K562 (cell line): ENCODE measurements at regions not wholly inside any gene's neighbourhood (a gene's known extent, or its start where the extent isn't known, plus 50 kb on each side); places are given as distances from the start of the nearest gene placed in this dataset.

ENCODE experiments used
- ATAC-seq: fragments of 200-7000 bp; cut with Tn5 transposase; 3 replicates; pipeline ENCODE4 v1.9.1; 2020; ENCODE audit warnings: moderate library complexity
- BruUV-seq: library from RNA; stranded (reverse); fragments of 400-500 nt; replicated peaks from 2 replicates; lab custom pipeline; 2021; lab: Mats Ljungman, UMichigan
- CTCF ChIA-PET: fragments of 300-600 bp; formaldehyde crosslinking; extraction: SDS; loops from one replicate; lab custom pipeline; 2021; ENCODE audit warnings: low intra/inter-chr PET ratio; lab: Yijun Ruan, JAX
- POLR2A ChIA-PET: fragments of 300-600, 350-650 bp; sonication (Branson Sonifier 250); formaldehyde crosslinking; extraction: SDS; loops from one replicate; lab custom pipeline; 2021; ENCODE audit warnings: antibody characterized with exemption, inconsistent platforms; lab: Yijun Ruan, JAX
- DNase-seq, 4 experiments: peaks; one replicate each; pipeline versions ENCODE4 v3.0.0 to v3.0.0-alpha.2; 2011 to 2018; ENCODE audit warnings: low spot score in 3 of 4, mixed read lengths in 3 of 4; ENCODE audit errors: extremely low read depth in 1 of 4
- FAIRE-seq: peaks from 2 replicates; lab custom pipeline; 2011; peaks lifted over from hg19 to GRCh38; lab: Jason Lieb, UNC
- H2AFZ ChIP-seq: 2 replicates; pipeline ENCODE4 v1.6.0; 2011; ENCODE audit warnings: low read depth, low read length, control low read depth, inconsistent platforms
- H3K27ac ChIP-seq: fragments of 200-600 bp; 3 replicates; pipeline ENCODE4 v1.8.0; 2011; ENCODE audit warnings: low read depth, mild to moderate bottlenecking, control low read depth, inconsistent platforms, low read length, moderate library complexity, mixed read lengths; ENCODE audit errors: extremely low read depth
- H3K27me3 ChIP-seq, 2 experiments: fragments of 300-600 bp in 1 of 2; 2 replicates in 1 of 2; 3 replicates in 1 of 2; pipeline versions ENCODE4 v1.6.0 to v1.8.0; 2011; ENCODE audit warnings: inconsistent platforms in 2 of 2, low read length in 2 of 2, mild to moderate bottlenecking in 1 of 2, mixed read lengths in 1 of 2, moderate library complexity in 1 of 2; ENCODE audit not compliant: control insufficient read depth in 2 of 2, insufficient read depth in 2 of 2
- H3K36me3 ChIP-seq: fragments of 300-600 bp; 3 replicates; pipeline ENCODE4 v1.8.0; 2011; ENCODE audit warnings: mild to moderate bottlenecking, low read length, inconsistent platforms; ENCODE audit not compliant: control insufficient read depth, insufficient read depth
- H3K4me1 ChIP-seq, 2 experiments: fragments of 200-600 bp in 1 of 2; replicated peaks in 1 of 2; 2 replicates in 1 of 2; 3 replicates in 1 of 2; pipeline versions ENCODE4 v1.5.1 to v1.8.0; 2011; ENCODE audit warnings: inconsistent platforms in 2 of 2, low read length in 2 of 2, mild to moderate bottlenecking in 1 of 2, mixed read lengths in 1 of 2, moderate library complexity in 1 of 2; ENCODE audit not compliant: control insufficient read depth in 2 of 2, insufficient read depth in 2 of 2
- H3K4me2 ChIP-seq: 2 replicates; pipeline ENCODE4 v1.6.1; 2011; ENCODE audit warnings: low read length, control low read depth, inconsistent platforms, mixed read lengths; ENCODE audit not compliant: insufficient read depth
- H3K4me3 ChIP-seq: fragments of 200-600 bp; sonication (generic), shearing (Covaris generic); 2 replicates; pipeline ENCODE4 v1.5.1; 2016; ENCODE audit warnings: control low read depth, inconsistent platforms
- H3K79me2 ChIP-seq: fragments of 200-600 bp; 3 replicates; pipeline ENCODE4 v1.8.0; 2011; ENCODE audit warnings: low read length, inconsistent platforms; ENCODE audit not compliant: control insufficient read depth, insufficient read depth
- H3K9ac ChIP-seq, 2 experiments: 2 replicates each; pipeline versions ENCODE4 v1.6.0 to v1.6.1; 2011; ENCODE audit warnings: low read depth in 2 of 2, low read length in 2 of 2, control low read depth in 1 of 2, inconsistent platforms in 1 of 2, mild to moderate bottlenecking in 1 of 2, mixed read lengths in 1 of 2; ENCODE audit not compliant: insufficient read depth in 1 of 2
- H3K9me1 ChIP-seq: one replicate; pipeline ENCODE4 v1.6.0; 2011; ENCODE audit warnings: inconsistent platforms, mild to moderate bottlenecking, low read length, moderate library complexity; ENCODE audit not compliant: control insufficient read depth, insufficient read depth
- H3K9me3 ChIP-seq: replicated peaks from 2 replicates; pipeline ENCODE4 v1.5.1; 2011; ENCODE audit warnings: low read depth, low read length, inconsistent platforms; ENCODE audit not compliant: control insufficient read depth, insufficient read depth
- H4K20me1 ChIP-seq: replicated peaks from 2 replicates; pipeline ENCODE4 v1.6.1; 2011; ENCODE audit warnings: low read length, inconsistent platforms, mixed read lengths; ENCODE audit not compliant: control insufficient read depth, insufficient read depth
- NKRF ChIP-seq: fragments of 450-650 bp; IDR thresholded peaks from 2 replicates; pipeline ENCODE4 v1.6.1; 2016; ENCODE audit warnings: borderline replicate concordance
- ZNF316 ChIP-seq: fragments of 450-650 bp; IDR thresholded peaks from 2 replicates; pipeline ENCODE4 v1.6.1; 2016
- ZNF444 ChIP-seq: fragments of 250-450 bp; sonication (Bioruptor Pico); IDR thresholded peaks from 2 replicates; pipeline ENCODE4 v1.4.0; 2020; ENCODE audit warnings: mild to moderate bottlenecking, moderate library complexity
- ZNF740 ChIP-seq, 3 experiments: fragments of 200-800 bp in 1 of 3; sonication (Bioruptor generic) in 1 of 3; sonication (generic) in 1 of 3; formaldehyde crosslinking in 1 of 3; IDR thresholded peaks; 2 replicates each; pipeline versions ENCODE4 v1.6.1 to v1.8.0; 2016 to 2022; ENCODE audit warnings: mild to moderate bottlenecking in 2 of 3, missing compliant biosample characterization in 2 of 3, missing genetic modification characterization in 2 of 3, missing genetic modification reagents in 1 of 3
- WGBS: fragments of 100-300 bp; shearing (Covaris generic); methylation state at CpG from one replicate; pipeline ENCODE4 v1.1.6; 2016; ENCODE audit warnings: low coverage, mixed read lengths; ENCODE audit not compliant: insufficient coverage; ENCODE audit errors: missing lambda C conversion rate; 5-methylcytosine and 5-hydroxymethylcytosine counted together
- in situ Hi-C: fragments of 300-500 bp; cut with MboI; formaldehyde crosslinking; loops from 4 replicates; pipeline ENCODE4 v1.15.0; 2018; ENCODE audit warnings: inconsistent platforms, mixed read lengths
- intact Hi-C: fragments of 100-400 bp; cut with micrococcal nuclease; formaldehyde crosslinking; loops from 2 replicates; pipeline ENCODE4 v1.14.2; 2022

GRCh38 chr10:81034383-81034782, 496.7 kb downstream of the SH2D4B start:
- intact Hi-C loops, result no loop called here
- no peak overlapping the region for H3K4me2 ChIP-seq

GRCh38 chr10:81036257-81036656, 498.6 kb downstream of the SH2D4B start:
- no peaks in the 10 kb centered on the region for H4K20me1 ChIP-seq
- POLR2A ChIA-PET, result no interaction called here
- CTCF ChIA-PET, result no interaction called here
- no peak overlapping the region for H3K4me2 ChIP-seq
- no peak for TF ChIP-seq NKRF
- TF ChIP-seq ZNF740 (CRISPR knock-in tag; IDR thresholded peaks at IDR 0.05), result no peak
- TF ChIP-seq ZNF740 (tag; IDR thresholded peaks at IDR 0.05), result no peak
- ATAC-seq, result no peak
- no peaks in the 10 kb centered on the region for H3K79me2 ChIP-seq
- intact Hi-C loops, result no loop called here
- 0 out of 2 replicates have a peak, but pooled peaks cover 4% of the 10 kb centered on the region for H3K9me3 ChIP-seq
- H3K4me1 ChIP-seq, result no peaks in the 10 kb centered on the region
- no peaks in the 10 kb centered on the region for H3K27me3 ChIP-seq
- BruUV-seq, result no TSS peak
- H3K36me3 ChIP-seq, result no peaks in the 10 kb centered on the region
- H3K4me3 ChIP-seq, result no peak overlapping the region
- no peaks in the 10 kb centered on the region for H3K9me1 ChIP-seq
- no peak overlapping the region for H3K9ac ChIP-seq
- FAIRE-seq, result no peak
- no peak overlapping the region for H3K27ac ChIP-seq
- in situ Hi-C loops, result no loop called here
- 4% methylated on average over 3 of the region's 3 CpGs for WGBS
- H2AFZ ChIP-seq, result no peak overlapping the region
- no peak for DNase-seq

More at GRCh38 chr10:81034383-81034782, 496.7 kb downstream of the SH2D4B start:
- ChIA-PET POLR2A (no interaction called here), CTCF (no interaction called here)
- H3K36me3 ChIP-seq, result no peaks in the 10 kb centered on the region
- ATAC-seq (no peak), DNase-seq (no peak), FAIRE-seq (no peak)
- H4K20me1 ChIP-seq, result no peaks in the 10 kb centered on the region
- no peaks in the 10 kb centered on the region for H3K27me3 ChIP-seq
- H3K4me1 ChIP-seq, result no peaks in the 10 kb centered on the region
- no peaks in the 10 kb centered on the region for H3K9me1 ChIP-seq
- BruUV-seq, result no TSS peak
- H3K79me2 ChIP-seq, result no peaks in the 10 kb centered on the region
- in situ Hi-C loops, result no loop called here
- H3K9ac ChIP-seq, result no peak overlapping the region
- 2% methylated on average over 4 of the region's 4 CpGs for WGBS
- no peak overlapping the region for H3K4me3 ChIP-seq
- 0 out of 2 replicates have a peak, but pooled peaks cover 4% of the 10 kb centered on the region for H3K9me3 ChIP-seq
- no peak overlapping the region for H2AFZ ChIP-seq
- TF ChIP-seq ZNF444 (CRISPR knock-in tag), result no peak
- TF ChIP-seq ZNF316, result peak; percentile 33
- TF ChIP-seq, all 486 proteins: peak for 1
- H3K27ac ChIP-seq, result no peak overlapping the region
